Vagina (tissue), 2 donors: ENCODE measurements at regions not wholly inside any gene's neighbourhood (a gene's known extent, or its start where the extent isn't known, plus 50 kb on each side); places are given as distances from the start of the nearest gene placed in this dataset.
"Not testable (repeated sequence)": the region's sequence is repeated elsewhere in the genome, so short reads cannot be mapped to it uniquely, and the experiment has no call there.

Source experiments
- DNase-seq, 2 donors: peaks; one replicate each; pipeline ENCODE4 v3.0.0-alpha.2; 2017; ENCODE audit errors: extremely low spot score in 2 of 2
- H3K27ac ChIP-seq: fragments of 200-600 bp; sonication (generic); one replicate; pipeline ENCODE4 v1.5.1; 2019
- H3K27me3 ChIP-seq: fragments of 200-600 bp; sonication (generic); one replicate; pipeline ENCODE4 v1.5.1; 2019
- H3K36me3 ChIP-seq, 2 donors: fragments of 200-600 bp; sonication (generic); one replicate each; pipeline ENCODE4 v1.5.1; 2017 to 2019
- H3K4me1 ChIP-seq: fragments of 200-600 bp; sonication (generic); one replicate; pipeline ENCODE4 v1.5.1; 2019
- H3K4me3 ChIP-seq, 2 donors: fragments of 200-600 bp; sonication (generic); 1 replicate in 1 of 2; 2 replicates in 1 of 2; pipeline ENCODE4 v1.5.1; 2016 to 2019
- H3K9me3 ChIP-seq: fragments of 200-600 bp; sonication (generic); one replicate; pipeline ENCODE4 v1.5.1; 2019
- POLR2A ChIP-seq, 2 donors: fragments of 450-650 bp; IDR thresholded peaks; one replicate each; pipeline ENCODE4 v1.6.1; 2017; ENCODE audit warnings: antibody characterized with exemption in 2 of 2, mild to moderate bottlenecking in 2 of 2, moderate library complexity in 2 of 2
- POLR2AphosphoS5 ChIP-seq, 2 donors: sonication (generic); formaldehyde crosslinking; IDR thresholded peaks; one replicate each; pipeline ENCODE4 v1.9.0; 2017; ENCODE audit warnings: antibody characterized with exemption in 2 of 2, mild to moderate bottlenecking in 2 of 2, low read depth in 1 of 2; ENCODE audit not compliant: insufficient read depth in 1 of 2
- intact Hi-C: fragments of 100-400 bp; cut with DNase I; formaldehyde crosslinking; loops from one replicate; pipeline ENCODE4 v1.15.1; 2023
- TF ChIP-seq, protein P1 (sequence below), 3 experiments: fragments of 450-650 bp in 2 of 3; fragments of 200-600 bp in 1 of 3; sonication (generic) in 1 of 3; IDR thresholded peaks; one replicate each; pipeline ENCODE4 v1.5.1; 2017 to 2019; ENCODE audit warnings: antibody characterized with exemption in 3 of 3, mild to moderate bottlenecking in 2 of 3, moderate library complexity in 2 of 3

DNA sequence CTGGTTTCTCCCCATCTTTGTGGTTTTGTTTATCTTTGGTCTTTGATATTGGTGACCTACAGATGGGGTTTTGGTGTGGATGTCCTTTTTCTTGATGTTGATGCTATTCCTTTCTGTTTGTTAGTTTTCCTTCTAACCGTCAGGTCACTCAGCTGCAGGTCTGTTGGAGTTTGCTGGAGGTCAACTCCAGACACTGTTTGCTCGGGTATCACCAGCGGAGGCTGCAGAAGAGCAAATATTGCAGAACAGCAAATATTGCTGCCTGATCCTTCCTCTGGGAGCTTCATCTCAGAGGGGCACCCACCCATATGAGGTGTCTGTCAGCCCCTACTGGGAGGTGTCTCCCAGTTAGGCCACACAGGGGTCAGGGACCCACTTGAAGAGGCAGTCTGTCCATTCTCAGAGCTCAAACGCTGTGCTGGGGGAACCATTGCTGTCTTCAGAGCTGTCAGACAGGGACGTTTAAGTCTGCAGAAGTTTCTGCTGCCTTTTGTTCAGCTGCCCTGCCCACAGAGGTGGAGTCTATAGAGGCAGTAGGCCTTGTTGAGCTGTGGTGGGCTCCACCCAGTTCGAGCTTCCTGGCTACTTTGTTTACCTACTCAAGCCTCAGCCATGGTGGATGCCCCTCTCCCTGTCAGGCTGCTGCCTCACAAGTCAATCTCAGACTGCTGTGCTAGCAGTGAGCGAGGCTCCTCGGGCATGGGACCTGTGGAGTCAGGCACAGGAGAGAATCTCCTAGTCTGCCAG lies 94.8 kb upstream of the BNIP2 start:
- H3K27ac ChIP-seq, DNase-seq, H3K4me3 ChIP-seq, H3K36me3 ChIP-seq, H3K9me3 ChIP-seq, H3K27me3 ChIP-seq, intact Hi-C loops, H3K4me1 ChIP-seq: not testable (repeated sequence)

- Histone ChIP-seq H3K36me3 (no peaks in the 10 kb centered on the region), H3K4me3 (no peak overlapping the region), H3K27me3 (no peaks in the 10 kb centered on the region), H3K9me3 (no peaks in the 10 kb centered on the region), H3K4me1 (no peaks in the 10 kb centered on the region), H3K27ac (no peak overlapping the region)
- intact Hi-C loops, result no loop called here
- no peak for DNase-seq
- TF ChIP-seq POLR2AphosphoS5 (IDR thresholded peaks at IDR 0.05; ENCODE audit: insufficient read depth in 1 of 2, low read depth in 1 of 2), result no peak
- no peak for TF ChIP-seq POLR2A (IDR thresholded peaks at IDR 0.05)
- TF ChIP-seq, protein P1, sequence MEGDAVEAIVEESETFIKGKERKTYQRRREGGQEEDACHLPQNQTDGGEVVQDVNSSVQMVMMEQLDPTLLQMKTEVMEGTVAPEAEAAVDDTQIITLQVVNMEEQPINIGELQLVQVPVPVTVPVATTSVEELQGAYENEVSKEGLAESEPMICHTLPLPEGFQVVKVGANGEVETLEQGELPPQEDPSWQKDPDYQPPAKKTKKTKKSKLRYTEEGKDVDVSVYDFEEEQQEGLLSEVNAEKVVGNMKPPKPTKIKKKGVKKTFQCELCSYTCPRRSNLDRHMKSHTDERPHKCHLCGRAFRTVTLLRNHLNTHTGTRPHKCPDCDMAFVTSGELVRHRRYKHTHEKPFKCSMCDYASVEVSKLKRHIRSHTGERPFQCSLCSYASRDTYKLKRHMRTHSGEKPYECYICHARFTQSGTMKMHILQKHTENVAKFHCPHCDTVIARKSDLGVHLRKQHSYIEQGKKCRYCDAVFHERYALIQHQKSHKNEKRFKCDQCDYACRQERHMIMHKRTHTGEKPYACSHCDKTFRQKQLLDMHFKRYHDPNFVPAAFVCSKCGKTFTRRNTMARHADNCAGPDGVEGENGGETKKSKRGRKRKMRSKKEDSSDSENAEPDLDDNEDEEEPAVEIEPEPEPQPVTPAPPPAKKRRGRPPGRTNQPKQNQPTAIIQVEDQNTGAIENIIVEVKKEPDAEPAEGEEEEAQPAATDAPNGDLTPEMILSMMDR (IDR thresholded peaks at IDR 0.05), result no peak
Measured at GRCh38 chr15:59779110-59779509, 90.0 kb upstream of the BNIP2 start.

DNA sequence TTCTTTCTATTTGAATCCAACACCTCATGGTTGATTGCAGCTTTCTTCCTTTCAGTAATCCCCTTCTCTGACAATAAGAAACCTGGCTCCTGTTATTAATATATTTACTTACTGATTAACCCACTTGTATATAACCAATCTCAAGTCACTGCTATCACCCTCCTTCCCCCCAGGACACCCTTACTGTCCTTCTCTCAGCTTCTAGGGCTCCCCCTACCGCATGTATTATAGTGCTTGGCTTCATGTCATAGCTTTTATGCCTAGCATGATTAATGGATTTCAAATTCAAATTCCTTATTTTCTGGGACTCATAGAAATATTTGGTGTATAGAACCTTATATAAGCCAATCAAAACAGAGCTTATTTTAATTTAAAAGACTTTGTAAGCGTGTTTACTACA lies 75.7 kb upstream of the BNIP2 start:
- TF ChIP-seq POLR2AphosphoS5 (IDR thresholded peaks at IDR 0.05; ENCODE audit: insufficient read depth in 1 of 2, low read depth in 1 of 2) (no peak), POLR2A (IDR thresholded peaks at IDR 0.05) (no peak)
- TF ChIP-seq, protein P1 (IDR thresholded peaks at IDR 0.05), result no peak
- H3K27ac ChIP-seq, result no peak overlapping the region
- H3K4me3 ChIP-seq, result no peak overlapping the region
- DNase-seq, result no peak
- no peaks in the 10 kb centered on the region for H3K36me3 ChIP-seq
- no peaks in the 10 kb centered on the region for H3K4me1 ChIP-seq
- H3K27me3 ChIP-seq, result no peaks in the 10 kb centered on the region
- intact Hi-C loops, result no loop called here
- H3K9me3 ChIP-seq, result no peaks in the 10 kb centered on the region

DNA sequence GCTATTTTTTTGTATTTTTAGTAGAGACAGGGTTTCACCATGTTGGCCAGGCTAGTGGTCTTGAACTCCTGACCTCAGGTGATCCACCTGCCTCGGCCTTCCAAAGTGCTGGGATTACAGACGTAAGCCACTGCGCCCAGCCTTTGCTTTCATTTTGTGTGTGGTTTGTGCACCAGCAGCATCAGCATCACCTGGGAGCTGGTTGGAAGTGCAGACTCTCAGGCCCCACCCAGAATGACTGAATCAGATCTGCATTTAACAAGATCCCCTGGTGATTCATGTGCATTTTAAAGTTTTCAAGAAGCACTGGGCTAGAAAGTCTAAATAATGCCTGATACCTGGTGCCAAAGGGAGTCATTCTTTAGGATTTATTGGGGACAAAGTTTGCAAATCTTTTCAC lies 73.4 kb upstream of the BNIP2 start:
- no peaks in the 10 kb centered on the region for H3K9me3 ChIP-seq
- no peaks in the 10 kb centered on the region for H3K36me3 ChIP-seq
- TF ChIP-seq POLR2AphosphoS5 (IDR thresholded peaks at IDR 0.05; ENCODE audit: insufficient read depth in 1 of 2, low read depth in 1 of 2) (no peak), POLR2A (IDR thresholded peaks at IDR 0.05) (no peak)
- TF ChIP-seq, protein P1 (IDR thresholded peaks at IDR 0.05), result no peak
- H3K27me3 ChIP-seq, result no peaks in the 10 kb centered on the region
- DNase-seq, result no peak
- H3K27ac ChIP-seq, result no peak overlapping the region
- intact Hi-C loops, result no loop called here
- H3K4me1 ChIP-seq, result no peaks in the 10 kb centered on the region
- H3K4me3 ChIP-seq, result no peak overlapping the region

- H3K27ac ChIP-seq, H3K36me3 ChIP-seq, H3K4me3 ChIP-seq, intact Hi-C loops, DNase-seq, H3K4me1 ChIP-seq, H3K27me3 ChIP-seq, H3K9me3 ChIP-seq: not testable (repeated sequence)
Measured at GRCh38 chr15:59760256-59760655, 71.1 kb upstream of the BNIP2 start.

DNA sequence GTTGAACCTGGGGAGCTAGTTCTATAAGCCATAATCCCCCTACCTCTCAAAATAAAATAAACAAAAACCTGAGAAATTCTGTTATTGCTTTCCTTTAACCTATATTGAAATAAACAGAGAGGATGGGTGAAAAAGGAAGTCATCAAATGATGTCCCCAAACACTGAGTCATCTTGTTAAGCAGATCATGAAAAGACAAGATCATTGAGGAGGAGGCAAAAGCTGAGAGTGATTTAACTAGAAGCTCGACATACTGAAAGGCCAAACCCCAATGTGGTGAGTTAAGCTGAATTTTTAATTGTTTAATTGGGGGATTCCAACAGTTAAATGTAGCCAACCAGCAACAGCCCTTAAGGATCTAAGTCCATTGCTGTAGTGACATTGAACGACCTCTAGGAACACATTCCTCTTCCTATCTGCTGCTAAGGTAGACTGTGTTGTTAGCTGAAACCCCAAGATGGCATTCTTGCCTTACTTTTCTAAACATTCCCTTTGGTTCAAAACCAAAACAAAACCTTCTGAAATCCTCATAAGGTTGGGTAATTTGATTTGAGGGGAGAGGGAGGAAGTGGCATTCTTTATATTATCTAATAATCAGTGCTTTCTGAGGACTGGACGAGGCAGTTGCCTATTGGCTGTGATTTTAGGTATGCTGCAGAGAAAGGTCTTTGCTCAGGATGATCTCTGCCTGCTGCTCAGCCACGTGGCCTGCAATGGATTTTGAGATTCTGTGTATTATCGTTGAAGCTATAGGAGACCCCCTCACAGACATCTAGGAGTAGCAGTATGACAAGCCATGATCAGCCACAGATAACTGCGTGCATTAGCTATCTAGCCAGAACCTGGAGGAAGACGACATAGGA lies 62.7 kb upstream of the BNIP2 start:
- no peak overlapping the region for H3K4me3 ChIP-seq
- H3K36me3 ChIP-seq, result no peaks in the 10 kb centered on the region
- intact Hi-C loops, result no loop called here
- H3K4me1 ChIP-seq, result no peaks in the 10 kb centered on the region
- H3K27ac ChIP-seq, result no peak overlapping the region
- TF ChIP-seq, protein P1 (IDR thresholded peaks at IDR 0.05), result peak in 2 of 3 experiments; percentile 21 to 24
- TF ChIP-seq POLR2AphosphoS5 (IDR thresholded peaks at IDR 0.05; ENCODE audit: insufficient read depth in 1 of 2, low read depth in 1 of 2), result no peak
- H3K9me3 ChIP-seq, result no peaks in the 10 kb centered on the region
- no peaks in the 10 kb centered on the region for H3K27me3 ChIP-seq
- no peak for DNase-seq
